ENCODE measurements at regions not wholly inside any gene's neighbourhood (a gene's known extent, or its start where the extent isn't known, plus 50 kb on each side); places are given as distances from the start of the nearest gene placed in this dataset.

- no peak for DNase-seq
- Histone ChIP-seq H3K36me3 (no peaks in the 10 kb centered on the region), H3K4me3 (ENCODE audit: low read depth, low read length) (no peak overlapping the region), H3K27me3 (no peaks in the 10 kb centered on the region), H3K9me3 (no peaks in the 10 kb centered on the region), H3K4me1 (no peaks in the 10 kb centered on the region)
- TF ChIP-seq CTCF (IDR thresholded peaks at IDR 0.05; ENCODE audit: low read depth, low read length) = no peak
Observed at GRCh38 chr2:83176539-83176938, 1282.5 kb downstream of the SUCLG1 start.

- DNase-seq = no peak
- H3K4me1 ChIP-seq = no peaks in the 10 kb centered on the region
- no peak overlapping the region for H3K4me3 ChIP-seq (ENCODE audit: low read depth, low read length)
- no peaks in the 10 kb centered on the region for H3K9me3 ChIP-seq
- TF ChIP-seq CTCF (IDR thresholded peaks at IDR 0.05; ENCODE audit: low read depth, low read length) = no peak
- H3K27me3 ChIP-seq = no peaks in the 10 kb centered on the region
- no peaks in the 10 kb centered on the region for H3K36me3 ChIP-seq
Observed at GRCh38 chr2:83172841-83173240, 1286.2 kb downstream of the SUCLG1 start.

- H3K36me3 ChIP-seq = no peaks in the 10 kb centered on the region
- H3K27me3 ChIP-seq = no peaks in the 10 kb centered on the region
- H3K4me1 ChIP-seq = no peaks in the 10 kb centered on the region
- H3K4me3 ChIP-seq (ENCODE audit: low read depth, low read length) = no peak overlapping the region
- TF ChIP-seq CTCF (IDR thresholded peaks at IDR 0.05; ENCODE audit: low read depth, low read length) = no peak
- H3K9me3 ChIP-seq = no peaks in the 10 kb centered on the region
- DNase-seq = no peak
Observed at GRCh38 chr2:83168377-83168776, 1290.7 kb downstream of the SUCLG1 start.

GRCh38 chr2:83162421-83162820 lies 1296.7 kb downstream of the SUCLG1 start:
- Histone ChIP-seq H3K27me3 (no peaks in the 10 kb centered on the region), H3K36me3 (no peaks in the 10 kb centered on the region), H3K4me3 (ENCODE audit: low read depth, low read length) (no peak overlapping the region), H3K4me1 (no peaks in the 10 kb centered on the region), H3K9me3 (no peaks in the 10 kb centered on the region)
- no peak for DNase-seq
- TF ChIP-seq CTCF (IDR thresholded peaks at IDR 0.05; ENCODE audit: low read depth, low read length) = no peak

GRCh38 chr2:83160571-83160970 lies 1298.5 kb downstream of the SUCLG1 start:
- DNase-seq = no peak
- H3K27me3 ChIP-seq = no peaks in the 10 kb centered on the region
- no peaks in the 10 kb centered on the region for H3K9me3 ChIP-seq
- no peak overlapping the region for H3K4me3 ChIP-seq (ENCODE audit: low read depth, low read length)
- TF ChIP-seq CTCF (IDR thresholded peaks at IDR 0.05; ENCODE audit: low read depth, low read length) = no peak
- no peaks in the 10 kb centered on the region for H3K36me3 ChIP-seq
- H3K4me1 ChIP-seq = no peaks in the 10 kb centered on the region

- no peak for TF ChIP-seq CTCF (IDR thresholded peaks at IDR 0.05; ENCODE audit: low read depth, low read length)
- H3K4me3 ChIP-seq (ENCODE audit: low read depth, low read length) = no peak overlapping the region
- no peaks in the 10 kb centered on the region for H3K4me1 ChIP-seq
- no peaks in the 10 kb centered on the region for H3K9me3 ChIP-seq
- no peak for DNase-seq
- H3K27me3 ChIP-seq = no peaks in the 10 kb centered on the region
- H3K36me3 ChIP-seq = no peaks in the 10 kb centered on the region
Observed at GRCh38 chr2:83155826-83156225, 1303.3 kb downstream of the SUCLG1 start.
